Esophagus muscularis mucosa (tissue), 4 donors: ENCODE measurements at regions not wholly inside any gene's neighbourhood (a gene's known extent, or its start where the extent isn't known, plus 50 kb on each side); places are given as distances from the start of the nearest gene placed in this dataset.

Experiments used
- DNase-seq: peaks from one replicate; pipeline ENCODE4 v3.0.0-alpha.2; 2017; ENCODE audit errors: extremely low spot score
- H3K27ac ChIP-seq, 4 donors: fragments of 200-600 bp; sonication (generic); replicated peaks in 1 of 4; 1 replicate in 3 of 4; 2 replicates in 1 of 4; pipeline ENCODE4 v1.5.1; 2016 to 2019; ENCODE audit warnings: mild to moderate bottlenecking in 1 of 4
- H3K27me3 ChIP-seq, 4 donors: fragments of 200-600 bp; sonication (generic); one replicate each; pipeline versions ENCODE4 v1.5.1 to v1.6.0; 2016 to 2019
- H3K36me3 ChIP-seq, 4 donors: fragments of 200-600 bp; sonication (generic); one replicate each; pipeline ENCODE4 v1.5.1; 2016 to 2019
- H3K4me1 ChIP-seq, 4 donors: fragments of 200-600 bp; sonication (generic); one replicate each; pipeline ENCODE4 v1.5.1; 2016 to 2019
- H3K4me3 ChIP-seq, 4 donors: fragments of 200-600 bp; sonication (generic); 1 replicate in 2 of 4; 2 replicates in 2 of 4; pipeline ENCODE4 v1.5.1; 2016 to 2019; ENCODE audit warnings: mild to moderate bottlenecking in 4 of 4, moderate library complexity in 1 of 4
- H3K9me3 ChIP-seq, 4 donors: fragments of 200-600 bp; sonication (generic); 1 replicate in 3 of 4; 2 replicates in 1 of 4; pipeline ENCODE4 v1.5.1; 2016 to 2019
- EP300 ChIP-seq: sonication (generic); formaldehyde crosslinking; IDR thresholded peaks from one replicate; pipeline ENCODE4 v1.6.1; 2017; ENCODE audit warnings: antibody characterized with exemption
- POLR2A ChIP-seq: fragments of 450-650 bp; IDR thresholded peaks from one replicate; pipeline ENCODE4 v1.6.1; 2017; ENCODE audit warnings: antibody characterized with exemption, moderate library complexity, mild to moderate bottlenecking, low read depth
- POLR2AphosphoS5 ChIP-seq, 2 donors: sonication (generic); formaldehyde crosslinking; IDR thresholded peaks; one replicate each; pipeline ENCODE4 v1.6.1; 2017; ENCODE audit warnings: antibody characterized with exemption in 2 of 2
- WGBS: methylation state at CpG from one replicate; pipeline ENCODE4 v1.1.5; 2018; 5-methylcytosine and 5-hydroxymethylcytosine counted together
- intact Hi-C: fragments of 100-400 bp; cut with DNase I; formaldehyde crosslinking; loops from one replicate; pipeline ENCODE4 v1.15.1; 2023
- TF ChIP-seq, protein P1 (sequence below), 3 experiments: fragments of 200-600 bp in 2 of 3; fragments of 450-650 bp in 1 of 3; sonication (generic) in 2 of 3; IDR thresholded peaks; one replicate each; pipeline ENCODE4 v1.5.1; 2017 to 2019; ENCODE audit warnings: antibody characterized with exemption in 3 of 3, mild to moderate bottlenecking in 2 of 3, moderate library complexity in 1 of 3

DNA sequence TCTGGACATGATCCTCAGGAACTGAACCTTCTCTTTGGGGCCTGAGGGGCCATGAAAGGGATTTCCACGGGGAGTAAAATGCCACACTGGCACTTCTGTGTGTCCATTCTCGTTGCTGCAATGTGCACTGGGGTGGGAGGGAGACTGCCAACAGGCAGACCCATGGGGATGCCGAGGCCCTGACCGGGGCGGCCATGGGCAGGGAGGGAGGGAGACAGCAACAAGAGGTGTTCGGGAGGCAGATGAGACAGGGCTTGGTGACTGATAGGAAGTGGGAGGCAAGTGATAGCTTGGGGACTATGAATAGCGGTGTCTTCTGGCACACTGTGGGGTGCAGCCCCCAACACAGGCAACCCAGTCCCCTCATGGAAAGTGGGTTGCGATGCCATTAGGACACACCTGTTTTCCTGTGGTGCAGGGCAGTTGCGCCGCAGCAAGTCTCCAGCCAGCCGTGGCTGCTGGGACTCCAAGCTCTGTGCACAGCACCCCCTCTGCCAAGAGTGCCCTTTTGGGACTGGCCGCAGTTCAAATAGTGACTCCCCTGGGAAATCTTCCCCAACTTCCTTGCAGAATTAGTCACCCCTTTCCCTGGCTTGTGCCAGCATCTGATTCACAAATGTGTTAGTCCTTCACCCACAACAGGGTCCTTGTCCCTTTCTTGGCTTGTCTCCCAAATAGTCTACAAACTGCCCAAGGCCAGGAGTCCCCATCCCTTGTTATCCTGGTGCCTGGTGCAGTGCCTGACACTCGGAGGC is 88.8 kb downstream of the CHST1 start:
- intact Hi-C loops: no loop called here
- no peak overlapping the region for H3K27ac ChIP-seq
- DNase-seq: no peak
- H3K27me3 ChIP-seq: peaks cover 0 to 77% (median 0%) of the 10 kb centered on the region in 4 donors
- 69% methylated on average over 8 of the region's 13 CpGs for WGBS
- no peaks in the 10 kb centered on the region for H3K9me3 ChIP-seq
- TF ChIP-seq, protein P1, sequence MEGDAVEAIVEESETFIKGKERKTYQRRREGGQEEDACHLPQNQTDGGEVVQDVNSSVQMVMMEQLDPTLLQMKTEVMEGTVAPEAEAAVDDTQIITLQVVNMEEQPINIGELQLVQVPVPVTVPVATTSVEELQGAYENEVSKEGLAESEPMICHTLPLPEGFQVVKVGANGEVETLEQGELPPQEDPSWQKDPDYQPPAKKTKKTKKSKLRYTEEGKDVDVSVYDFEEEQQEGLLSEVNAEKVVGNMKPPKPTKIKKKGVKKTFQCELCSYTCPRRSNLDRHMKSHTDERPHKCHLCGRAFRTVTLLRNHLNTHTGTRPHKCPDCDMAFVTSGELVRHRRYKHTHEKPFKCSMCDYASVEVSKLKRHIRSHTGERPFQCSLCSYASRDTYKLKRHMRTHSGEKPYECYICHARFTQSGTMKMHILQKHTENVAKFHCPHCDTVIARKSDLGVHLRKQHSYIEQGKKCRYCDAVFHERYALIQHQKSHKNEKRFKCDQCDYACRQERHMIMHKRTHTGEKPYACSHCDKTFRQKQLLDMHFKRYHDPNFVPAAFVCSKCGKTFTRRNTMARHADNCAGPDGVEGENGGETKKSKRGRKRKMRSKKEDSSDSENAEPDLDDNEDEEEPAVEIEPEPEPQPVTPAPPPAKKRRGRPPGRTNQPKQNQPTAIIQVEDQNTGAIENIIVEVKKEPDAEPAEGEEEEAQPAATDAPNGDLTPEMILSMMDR (IDR thresholded peaks at IDR 0.05): no peak
- TF ChIP-seq POLR2AphosphoS5 (IDR thresholded peaks at IDR 0.05) (no peak), POLR2A (no peak), EP300 (no peak)
- no peaks in the 10 kb centered on the region for H3K4me1 ChIP-seq
- H3K36me3 ChIP-seq: no peaks in the 10 kb centered on the region
- no peak overlapping the region for H3K4me3 ChIP-seq

DNA sequence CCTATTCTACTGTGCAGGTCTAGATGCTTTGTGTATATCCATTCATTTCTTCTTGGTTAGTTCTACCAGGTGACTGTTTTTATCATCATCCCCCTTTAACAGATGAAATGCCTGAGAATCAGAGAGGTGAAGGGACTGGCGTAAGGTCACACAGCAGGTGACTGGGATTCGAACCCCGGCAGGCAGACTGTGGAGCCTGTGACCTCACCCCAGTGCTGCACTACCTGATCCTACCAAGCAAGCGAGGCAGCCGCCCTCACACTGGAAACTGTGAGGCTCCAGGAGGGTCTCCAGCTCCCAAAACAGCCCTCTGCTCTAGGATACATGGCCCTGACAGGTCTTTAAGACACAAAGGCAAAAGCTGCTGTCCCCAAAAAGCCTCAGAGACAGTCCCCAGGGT is 91.7 kb downstream of the CHST1 start:
- no peak for DNase-seq
- TF ChIP-seq POLR2AphosphoS5 (IDR thresholded peaks at IDR 0.05) (no peak), POLR2A (no peak)
- WGBS: 75% methylated on average over 5 of the region's 5 CpGs
- H3K27ac ChIP-seq: no peak overlapping the region
- no peak overlapping the region for H3K4me3 ChIP-seq
- H3K36me3 ChIP-seq: no peaks in the 10 kb centered on the region
- H3K4me1 ChIP-seq: no peaks in the 10 kb centered on the region
- H3K9me3 ChIP-seq: no peaks in the 10 kb centered on the region
- H3K27me3 ChIP-seq: peaks cover 0 to 71% (median 0%) of the 10 kb centered on the region in 4 donors
- intact Hi-C loops: no loop called here

DNA sequence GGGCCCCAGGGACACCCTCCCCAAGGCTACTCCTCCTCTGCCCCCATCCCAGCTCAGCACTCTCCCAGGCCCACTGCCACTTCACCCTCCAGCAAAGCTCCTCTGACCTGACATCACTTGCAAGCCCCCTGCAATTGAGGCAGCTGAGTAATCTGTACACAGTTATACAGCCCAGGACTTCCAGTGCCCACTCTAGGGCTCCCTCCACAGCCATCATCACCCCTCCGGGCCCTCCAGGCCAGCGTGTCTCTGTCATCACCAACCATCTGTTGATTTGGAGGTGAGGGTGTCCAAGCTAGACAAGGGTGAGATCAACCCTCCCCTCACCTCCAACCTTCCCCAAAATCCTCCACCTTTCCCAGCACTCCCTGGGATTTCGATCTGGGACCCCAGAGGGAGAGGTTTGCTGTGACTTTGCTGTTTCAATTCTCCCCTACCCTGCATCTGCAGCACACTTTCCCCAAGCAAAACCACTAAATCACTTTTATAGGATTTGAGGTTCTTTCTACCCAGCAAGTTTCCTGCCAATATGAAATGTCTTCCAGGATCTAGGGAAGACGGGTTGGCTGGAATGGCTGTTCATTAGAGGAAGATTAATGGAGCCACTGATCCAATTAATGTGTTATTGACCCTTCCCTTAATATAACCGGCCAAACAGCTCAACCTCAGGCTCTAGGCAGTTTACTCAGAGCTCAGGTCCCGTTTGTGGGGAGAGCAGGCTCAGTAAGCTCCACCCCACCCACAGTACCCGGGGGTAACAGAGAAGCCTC is 92.9 kb downstream of the CHST1 start:
- Histone ChIP-seq H3K27ac (no peak overlapping the region), H3K4me1 (no peaks in the 10 kb centered on the region), H3K36me3 (no peaks in the 10 kb centered on the region), H3K27me3 (peaks cover 0 to 63% (median 0%) of the 10 kb centered on the region in 4 donors), H3K9me3 (no peaks in the 10 kb centered on the region), H3K4me3 (no peak overlapping the region)
- intact Hi-C loops: no loop called here
- DNase-seq: no peak
- WGBS: 72% methylated on average over 7 of the region's 7 CpGs
- TF ChIP-seq, protein P1 (IDR thresholded peaks at IDR 0.05): no peak
- TF ChIP-seq POLR2A (no peak), POLR2AphosphoS5 (IDR thresholded peaks at IDR 0.05) (no peak), EP300 (no peak)

DNA sequence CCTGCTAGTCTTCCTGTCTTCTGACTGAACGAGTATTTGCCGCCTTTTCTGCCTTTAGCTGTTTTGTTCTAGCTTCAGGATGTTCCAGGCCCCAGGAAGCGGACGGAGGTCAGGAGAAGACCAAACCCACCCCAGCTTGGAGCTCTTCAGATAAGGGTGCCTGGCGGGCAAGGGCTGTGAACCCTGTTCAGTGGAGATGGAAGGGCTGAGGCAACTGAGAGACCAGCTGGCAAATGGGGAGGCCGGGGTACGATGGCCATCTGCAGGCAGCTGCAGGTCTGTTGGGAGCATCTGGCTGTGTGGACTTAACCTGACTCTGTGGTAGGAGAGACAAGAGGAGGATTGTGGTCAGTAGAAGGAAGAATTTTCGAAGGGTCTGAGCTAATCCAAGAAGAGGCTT is 95.6 kb downstream of the CHST1 start:
- no peaks in the 10 kb centered on the region for H3K9me3 ChIP-seq
- TF ChIP-seq POLR2AphosphoS5 (IDR thresholded peaks at IDR 0.05): no peak
- TF ChIP-seq, protein P1 (IDR thresholded peaks at IDR 0.05): no peak
- no peaks in the 10 kb centered on the region for H3K4me1 ChIP-seq
- H3K4me3 ChIP-seq: no peak overlapping the region
- peaks cover 0 to 36% (median 0%) of the 10 kb centered on the region in 4 donors for H3K27me3 ChIP-seq
- DNase-seq: no peak
- intact Hi-C loops: no loop called here
- H3K36me3 ChIP-seq: no peaks in the 10 kb centered on the region
- no peak overlapping the region for H3K27ac ChIP-seq
- whole genome bisulfite sequencing: 79% methylated on average over 8 of the region's 8 CpGs

DNA sequence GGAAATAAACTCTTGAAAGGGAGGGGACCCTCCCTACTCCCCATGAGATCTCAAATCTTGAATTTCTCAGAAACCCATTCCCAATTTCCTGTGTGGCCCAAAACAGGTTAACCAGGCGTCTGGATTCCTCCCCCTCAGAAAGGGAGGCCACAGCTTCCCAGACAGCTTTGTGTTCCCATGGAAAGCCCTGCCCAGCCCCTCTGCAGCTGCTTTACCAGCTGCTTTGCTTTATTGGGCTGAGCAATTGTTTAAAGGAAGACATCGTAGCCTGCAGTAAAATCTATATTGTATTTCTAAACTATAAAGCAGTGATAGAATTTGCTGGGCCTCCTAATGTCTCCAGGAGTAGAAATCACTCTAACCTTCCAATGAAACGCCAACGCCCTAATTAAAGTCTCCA is 97.4 kb downstream of the CHST1 start:
- H3K36me3 ChIP-seq: no peaks in the 10 kb centered on the region
- 59% methylated on average over 4 of the region's 4 CpGs for WGBS
- no peak for TF ChIP-seq POLR2AphosphoS5 (IDR thresholded peaks at IDR 0.05)
- TF ChIP-seq POLR2A: no peak
- TF ChIP-seq, protein P1 (IDR thresholded peaks at IDR 0.05): no peak
- TF ChIP-seq EP300: no peak
- no peak overlapping the region for H3K27ac ChIP-seq
- H3K4me1 ChIP-seq: no peaks in the 10 kb centered on the region
- no peak overlapping the region for H3K4me3 ChIP-seq
- no peak for DNase-seq
- no peaks in the 10 kb centered on the region for H3K9me3 ChIP-seq
- H3K27me3 ChIP-seq: peaks cover 0 to 39% (median 0%) of the 10 kb centered on the region in 4 donors
- intact Hi-C loops: no loop called here
